ENCODE measurements at regions not wholly inside any gene's neighbourhood (a gene's known extent, or its start where the extent isn't known, plus 50 kb on each side); places are given as distances from the start of the nearest gene placed in this dataset.
A peak's percentile ranks its signal among the peaks of the same experiment; 100 is the strongest.
"Not testable (repeated sequence)": the region's sequence is repeated elsewhere in the genome, so short reads cannot be mapped to it uniquely, and the experiment has no call there.

GRCh38 chr7:25598765-25599164 lies 370.5 kb upstream of the NPVF start:
- ATAC-seq (no peak), DNase-seq (no peak)

- DNase-seq (no peak), ATAC-seq (no peak)
These were observed 372.1 kb upstream of the NPVF start for GRCh38 chr7:25600262-25600920.

- not testable (repeated sequence) for DNase-seq, ATAC-seq
These were observed 374.6 kb upstream of the NPVF start for GRCh38 chr7:25602730-25603426.

GRCh38 chr7:25603427-25603740 lies 375.1 kb upstream of the NPVF start:
- DNase-seq, ATAC-seq: not testable (repeated sequence)

- no peak for DNase-seq
- no peak for ATAC-seq
These were observed 382.9 kb upstream of the NPVF start for GRCh38 chr7:25611196-25611595.

GRCh38 chr7:25613912-25614311 lies 385.6 kb upstream of the NPVF start:
- DNase-seq (no peak), ATAC-seq (no peak)

- no peak for ATAC-seq
These were observed 386.1 kb upstream of the NPVF start for GRCh38 chr7:25614415-25614814.

GRCh38 chr7:25615003-25615402 lies 386.7 kb upstream of the NPVF start:
- no peak for DNase-seq
- ATAC-seq: no peak

More at GRCh38 chr7:25614415-25614814, 386.1 kb upstream of the NPVF start:
- no peak for DNase-seq

GRCh38 chr7:25615593-25615992 lies 387.3 kb upstream of the NPVF start:
- DNase-seq (no peak), ATAC-seq (peak; percentile 34)

GRCh38 chr7:25617214-25617613 lies 388.9 kb upstream of the NPVF start:
- ATAC-seq (no peak), DNase-seq (no peak)

- no peak for ATAC-seq
- DNase-seq: no peak
These were observed 389.4 kb upstream of the NPVF start for GRCh38 chr7:25617673-25618072.

GRCh38 chr7:25619381-25619780 lies 391.1 kb upstream of the NPVF start:
- ATAC-seq (no peak), DNase-seq (no peak)

- peak; percentile 22 for DNase-seq
- peak; percentile 54 for ATAC-seq
These were observed 391.9 kb upstream of the NPVF start for GRCh38 chr7:25619963-25620799.

- ATAC-seq (no peak), DNase-seq (no peak)
These were observed 393.7 kb upstream of the NPVF start for GRCh38 chr7:25621993-25622392.

GRCh38 chr7:25622695-25623094 lies 394.4 kb upstream of the NPVF start:
- ATAC-seq (no peak), DNase-seq (no peak)

- DNase-seq: no peak
- ATAC-seq: no peak
These were observed 395.8 kb upstream of the NPVF start for GRCh38 chr7:25624051-25624450.

GRCh38 chr7:25624833-25625232 lies 396.5 kb upstream of the NPVF start:
- DNase-seq (no peak), ATAC-seq (no peak)

GRCh38 chr7:25625306-25625992 lies 397.2 kb upstream of the NPVF start:
- no peak for ATAC-seq
- no peak for DNase-seq

- ATAC-seq (no peak), DNase-seq (no peak)
These were observed 398.3 kb upstream of the NPVF start for GRCh38 chr7:25626451-25627131.

GRCh38 chr7:25628446-25628845 lies 400.2 kb upstream of the NPVF start:
- DNase-seq (no peak), ATAC-seq (no peak)

GRCh38 chr7:25632616-25633015 lies 404.3 kb upstream of the NPVF start:
- ATAC-seq (no peak), DNase-seq (no peak)

- DNase-seq (no peak), ATAC-seq (no peak)
These were observed 405.2 kb upstream of the NPVF start for GRCh38 chr7:25633426-25634036.
